Left renal pelvis (tissue), 4 donors: ENCODE measurements at regions not wholly inside any gene's neighbourhood (a gene's known extent, or its start where the extent isn't known, plus 50 kb on each side); places are given as distances from the start of the nearest gene placed in this dataset.

ENCODE experiments used
- DNase-seq, 4 donors: peaks; one replicate each; pipeline ENCODE4 v3.0.0-alpha.2; 2013; ENCODE audit warnings: low read depth in 4 of 4, low spot score in 3 of 4

DNA sequence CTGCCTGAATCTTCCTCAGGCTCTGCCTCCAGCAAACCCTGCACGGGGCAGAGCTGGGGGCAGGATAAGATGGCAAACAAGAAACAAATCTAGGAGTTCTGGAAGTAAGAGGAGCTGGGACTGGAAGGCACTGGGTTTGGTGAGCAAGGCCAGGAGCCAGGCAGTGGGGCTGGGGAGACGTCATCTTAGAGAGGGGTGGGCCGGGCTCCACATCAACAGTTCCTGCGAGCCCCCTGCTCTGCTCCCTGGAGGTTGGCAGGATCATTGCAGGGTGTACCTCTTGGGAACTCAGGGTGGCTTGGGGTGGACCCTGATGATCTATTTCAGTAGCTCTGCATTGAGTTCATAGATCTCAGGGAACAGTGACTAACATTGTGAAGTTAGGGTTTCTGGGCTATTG, 87.3 kb upstream of the PRR23E start:
- no peak for DNase-seq

DNA sequence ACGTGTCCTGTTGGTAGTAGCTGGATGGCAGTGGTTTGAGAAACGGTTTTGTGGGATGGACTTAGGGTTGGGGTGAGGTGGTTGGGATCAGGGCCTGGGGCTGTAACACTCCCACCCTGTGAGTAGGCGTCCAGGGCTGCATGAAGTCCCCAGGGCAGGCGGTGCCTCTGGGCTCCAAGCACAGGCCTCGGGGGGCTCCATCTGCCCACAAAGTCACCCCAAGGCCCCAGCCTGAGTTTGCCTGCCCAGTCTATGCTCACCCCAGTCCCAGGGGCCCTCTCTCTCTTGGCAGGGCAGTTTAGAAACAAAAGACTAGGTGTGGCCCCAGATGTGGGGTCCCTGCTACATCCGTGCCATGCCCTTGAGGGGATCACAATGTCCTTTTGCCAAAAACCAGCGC, 86.9 kb upstream of the PRR23E start:
- DNase-seq = no peak

DNA sequence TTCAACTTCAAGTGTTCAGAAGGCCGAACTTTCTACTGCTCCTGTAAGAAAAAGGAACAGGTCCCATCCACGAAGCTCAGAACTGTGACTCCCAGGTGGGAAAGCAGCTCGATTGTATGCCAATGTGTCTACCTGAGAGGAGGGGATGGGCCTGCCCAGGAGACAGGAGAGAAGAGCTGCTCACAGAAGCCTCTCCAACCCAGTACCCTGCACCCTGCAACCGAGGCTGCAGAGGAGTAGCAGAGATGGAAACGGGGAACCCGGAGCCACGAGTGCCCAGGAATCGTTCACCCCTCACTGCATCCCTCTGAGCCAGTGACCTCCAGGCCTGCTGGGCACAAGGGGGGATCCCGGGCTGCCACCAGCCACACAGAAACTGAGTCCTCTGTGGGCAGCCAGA, 86.5 kb upstream of the PRR23E start:
- DNase-seq = no peak

DNA sequence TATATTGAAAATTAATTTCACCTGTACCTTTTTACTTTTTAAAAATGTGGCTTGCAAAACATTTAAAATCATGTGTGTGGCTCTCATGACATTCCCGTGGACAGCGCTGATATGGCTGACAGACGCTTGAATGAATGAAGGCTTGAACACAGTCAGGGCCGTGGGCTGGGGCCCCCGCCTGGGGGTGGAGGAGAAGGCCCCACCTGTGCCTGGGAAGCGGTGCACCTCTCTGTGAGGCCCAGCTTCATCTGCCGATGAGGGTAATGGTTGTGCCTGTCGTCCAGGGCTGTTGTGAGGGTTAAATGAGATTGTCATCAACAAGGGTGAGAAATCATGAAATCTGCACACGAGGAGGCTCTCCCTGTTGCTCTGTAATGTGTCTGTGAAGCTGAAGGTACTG, 85.9 kb upstream of the PRR23E start:
- no peak for DNase-seq

DNA sequence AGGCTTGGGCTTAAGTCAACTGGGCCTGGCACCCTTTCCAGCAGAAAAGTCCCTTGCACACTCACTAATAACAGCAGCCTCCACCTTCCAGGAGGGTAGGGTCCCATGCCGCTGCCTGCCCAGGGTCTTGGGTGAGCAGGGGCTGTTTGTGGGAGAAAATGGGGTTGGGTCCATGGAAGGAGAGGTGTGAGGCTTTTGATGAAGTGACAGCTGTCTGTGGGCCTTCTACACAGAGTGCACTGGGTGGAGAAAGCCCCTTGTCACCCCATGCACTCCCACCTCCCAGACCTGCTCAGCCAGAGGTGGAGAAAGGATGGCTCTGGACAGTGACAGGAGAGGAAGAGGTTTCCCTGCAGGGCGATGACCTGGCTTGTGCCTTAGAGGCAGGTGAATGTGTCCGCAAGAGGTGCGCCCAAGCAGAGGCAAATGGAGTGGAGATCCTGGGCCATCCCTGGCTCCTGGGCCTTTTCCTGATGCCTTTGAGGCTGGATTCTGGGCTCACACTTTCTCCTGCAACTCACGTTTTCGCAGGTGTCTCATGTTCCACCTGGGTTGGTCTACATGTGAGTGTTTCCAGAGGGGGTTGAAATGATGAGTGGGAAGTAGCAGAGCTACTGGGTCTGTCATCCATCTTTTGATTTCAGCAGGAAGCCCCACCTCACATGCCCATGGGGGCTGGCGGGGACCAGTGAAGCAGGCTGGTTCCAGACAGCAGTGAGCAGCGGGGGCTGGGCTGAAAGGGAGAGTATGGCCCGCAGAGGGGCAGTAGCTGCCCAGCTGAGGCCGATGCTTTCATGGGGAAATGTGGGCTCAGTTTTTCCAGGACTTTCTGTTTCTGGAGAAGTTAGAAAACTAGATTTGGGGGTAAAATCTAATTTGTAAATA, 85.2 kb upstream of the PRR23E start:
- no peak for DNase-seq

DNA sequence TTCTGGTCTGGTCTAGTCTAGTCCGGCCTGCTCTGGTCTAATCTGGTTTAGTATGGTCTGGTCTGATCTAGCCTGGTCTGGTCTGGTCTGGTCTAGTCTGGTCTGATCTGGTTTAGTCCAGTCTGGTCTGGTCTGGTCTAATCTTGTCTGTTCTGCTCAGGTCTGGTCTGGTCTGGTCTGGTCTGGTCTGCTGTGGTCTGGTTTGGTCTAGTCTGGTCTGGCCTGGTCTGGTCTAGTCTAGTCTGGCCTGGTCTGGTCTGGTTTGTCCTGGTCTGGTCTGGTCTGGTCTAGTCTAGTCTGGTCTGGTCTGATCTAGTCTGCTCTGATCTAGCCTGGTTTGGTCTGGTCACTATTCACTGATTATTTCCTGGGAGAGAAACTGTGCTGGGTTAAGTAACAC, 84.1 kb upstream of the PRR23E start:
- DNase-seq = no peak

DNA sequence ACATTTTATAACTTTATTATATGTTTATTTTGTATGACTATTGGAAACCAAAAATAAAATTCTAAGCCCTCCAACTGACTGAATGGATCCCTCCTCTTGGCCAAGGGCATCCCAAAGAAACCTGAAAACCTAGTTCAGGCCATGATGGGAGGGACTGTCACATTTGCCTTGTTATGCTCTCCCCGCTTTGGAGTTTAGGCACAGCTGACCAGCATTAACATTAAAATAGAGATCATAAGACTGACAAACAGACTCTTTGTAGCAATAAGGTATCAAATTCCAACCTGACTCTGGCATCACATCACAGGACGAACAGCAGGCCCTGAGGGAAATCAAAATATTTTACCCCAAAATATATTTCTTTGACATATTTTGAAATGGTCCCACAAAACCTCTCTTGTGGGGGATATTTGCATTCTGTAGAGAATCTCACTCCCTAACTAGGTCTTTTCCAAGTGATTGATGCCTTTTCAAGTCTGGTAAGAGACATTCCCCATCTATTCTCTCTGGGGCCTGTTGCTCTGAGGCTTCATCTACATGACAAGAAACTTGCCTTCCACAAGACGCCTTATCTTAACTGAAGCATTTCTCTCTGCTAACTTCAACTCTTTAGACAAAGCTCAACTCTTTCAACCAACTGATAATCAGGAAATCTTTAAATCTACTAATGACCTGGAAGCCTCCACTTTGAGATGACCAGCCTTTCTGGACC, 81.8 kb upstream of the PRR23E start:
- DNase-seq = no peak

DNA sequence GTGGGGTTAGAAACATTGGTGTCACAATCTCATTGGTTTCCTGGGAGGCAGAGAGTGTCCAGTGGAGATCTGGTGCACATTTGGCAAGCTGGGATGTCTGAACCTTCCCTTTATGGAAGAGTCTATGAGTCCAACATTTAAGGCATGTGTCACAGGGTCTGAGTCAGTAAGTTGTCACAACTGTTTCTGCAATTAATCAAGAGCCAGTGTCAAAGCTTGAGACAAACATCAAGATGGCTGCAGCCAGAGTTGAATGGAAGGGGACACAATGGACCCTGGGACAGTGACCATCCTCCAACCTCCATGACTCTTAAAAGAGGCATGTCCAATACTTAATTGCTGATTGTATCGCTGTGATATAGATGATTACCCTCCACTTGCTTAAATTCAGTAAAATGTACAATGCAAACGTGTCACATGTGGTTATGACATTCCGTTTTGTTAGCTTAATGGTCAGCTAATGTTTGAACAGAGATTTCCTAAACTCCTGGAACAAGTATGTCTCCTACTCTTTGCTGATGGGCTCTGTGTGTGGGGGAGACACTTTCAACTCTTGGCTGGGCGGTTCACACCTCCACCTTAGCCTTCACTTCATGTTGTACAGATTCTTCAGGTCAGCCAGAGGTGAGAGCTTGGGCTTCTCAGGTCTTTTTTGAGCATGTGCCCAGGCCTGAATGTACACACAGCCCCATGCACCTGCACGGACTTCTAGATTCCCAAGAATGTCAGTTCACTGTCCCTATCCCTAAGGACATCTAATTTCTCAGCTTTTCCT, 79.9 kb upstream of the PRR23E start:
- DNase-seq = no peak

DNA sequence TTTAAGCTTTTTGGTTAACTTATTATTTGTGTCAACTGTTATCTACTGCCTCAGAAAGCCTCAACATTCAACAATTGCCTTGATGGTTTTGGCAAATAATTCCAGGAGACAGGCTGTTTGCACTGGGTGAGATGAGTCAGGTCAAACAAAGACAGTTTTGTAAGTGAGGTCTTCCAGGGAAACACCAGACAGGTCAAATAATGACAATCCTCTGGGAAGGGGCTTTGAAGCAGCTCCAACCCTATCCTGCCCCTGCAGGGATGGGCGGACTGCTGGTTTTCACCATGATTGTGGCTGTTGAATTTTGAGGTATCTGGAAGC, 79.4 kb upstream of the PRR23E start:
- no peak for DNase-seq

DNA sequence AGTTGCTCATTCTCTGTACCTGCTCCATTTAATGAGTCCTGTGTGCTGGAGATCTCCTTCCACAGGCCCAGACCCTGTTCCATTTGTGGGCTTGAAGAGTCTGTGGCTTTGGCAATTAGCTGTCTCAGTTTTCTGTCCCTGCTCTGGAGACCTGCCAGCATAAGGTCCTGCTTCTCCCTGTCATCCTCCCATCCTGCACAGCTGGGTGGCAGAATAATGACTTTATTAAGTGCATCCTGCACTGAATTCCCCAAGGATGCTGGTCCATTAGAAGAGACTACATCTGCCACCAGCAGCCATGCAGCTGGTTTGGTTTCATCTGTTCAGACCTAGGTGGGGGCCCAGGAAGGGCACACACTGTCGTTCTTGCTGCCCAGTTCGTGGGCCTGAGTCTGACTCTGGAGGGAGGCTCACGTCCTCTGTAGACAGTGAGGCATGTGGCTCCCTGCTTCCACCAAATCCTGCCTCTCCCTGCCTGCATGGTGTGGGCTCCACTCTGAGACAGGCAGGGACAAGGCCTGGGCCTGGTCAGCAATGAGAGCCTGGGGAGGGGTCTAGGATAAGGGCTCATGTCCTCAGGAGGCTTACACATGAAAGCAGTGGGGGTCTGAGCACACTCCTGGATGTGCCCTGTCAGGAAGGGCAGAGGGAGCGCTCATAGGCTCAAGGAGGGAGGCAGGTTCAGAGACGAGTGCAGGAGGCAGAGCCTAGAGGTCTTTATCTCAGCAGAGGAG, 78.4 kb upstream of the PRR23E start:
- no peak for DNase-seq

DNA sequence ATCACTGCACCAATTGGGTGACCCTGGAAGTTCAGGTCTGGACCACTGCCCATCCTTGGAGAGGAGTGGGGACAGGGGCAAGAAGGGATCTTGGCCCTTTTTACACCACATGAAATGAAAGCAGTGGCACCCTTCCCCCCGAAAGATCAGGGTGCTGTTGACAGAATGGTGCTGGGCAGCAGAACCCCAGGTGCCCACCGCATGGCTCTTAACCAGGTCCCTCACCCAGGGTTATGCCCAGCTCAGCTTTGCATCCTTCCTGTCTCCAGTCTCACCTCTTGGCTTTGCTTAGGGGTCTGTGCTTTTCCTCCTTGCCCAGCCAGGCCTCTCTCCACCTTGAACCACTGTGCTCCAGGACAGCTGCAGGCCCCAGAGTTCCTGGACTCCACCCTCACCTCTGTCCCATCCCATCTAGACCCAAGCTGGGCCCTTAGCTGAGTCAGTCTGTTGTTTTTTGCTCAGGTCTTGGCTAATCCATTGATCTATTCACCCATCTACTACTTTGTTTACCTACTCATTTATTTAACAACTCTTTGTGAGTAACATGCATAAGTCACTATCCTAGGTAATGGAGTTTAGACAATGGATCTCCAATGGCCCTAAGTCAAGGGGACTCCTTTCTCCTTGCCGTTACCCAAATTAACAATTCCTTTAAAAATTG, 77.1 kb upstream of the PRR23E start:
- no peak for DNase-seq

DNA sequence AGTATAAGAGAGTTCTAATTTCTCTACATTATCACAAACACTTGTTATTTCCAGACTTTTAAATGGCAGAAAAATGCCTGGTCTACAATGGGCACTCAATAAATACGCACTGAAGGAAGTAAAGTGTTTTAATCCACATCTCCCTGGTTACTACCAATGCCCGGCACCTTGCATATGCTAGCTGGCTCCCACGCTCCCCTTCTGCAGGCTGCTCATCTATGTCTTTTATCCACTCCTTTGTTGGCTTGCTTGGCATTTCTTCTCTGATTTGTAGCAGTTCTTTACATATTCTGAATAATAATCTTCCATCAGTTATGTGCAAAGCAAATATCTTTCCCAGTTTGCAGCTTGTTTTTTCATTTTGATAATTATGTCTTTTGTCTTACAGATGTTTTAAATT, 74.6 kb upstream of the PRR23E start:
- DNase-seq = no peak

DNA sequence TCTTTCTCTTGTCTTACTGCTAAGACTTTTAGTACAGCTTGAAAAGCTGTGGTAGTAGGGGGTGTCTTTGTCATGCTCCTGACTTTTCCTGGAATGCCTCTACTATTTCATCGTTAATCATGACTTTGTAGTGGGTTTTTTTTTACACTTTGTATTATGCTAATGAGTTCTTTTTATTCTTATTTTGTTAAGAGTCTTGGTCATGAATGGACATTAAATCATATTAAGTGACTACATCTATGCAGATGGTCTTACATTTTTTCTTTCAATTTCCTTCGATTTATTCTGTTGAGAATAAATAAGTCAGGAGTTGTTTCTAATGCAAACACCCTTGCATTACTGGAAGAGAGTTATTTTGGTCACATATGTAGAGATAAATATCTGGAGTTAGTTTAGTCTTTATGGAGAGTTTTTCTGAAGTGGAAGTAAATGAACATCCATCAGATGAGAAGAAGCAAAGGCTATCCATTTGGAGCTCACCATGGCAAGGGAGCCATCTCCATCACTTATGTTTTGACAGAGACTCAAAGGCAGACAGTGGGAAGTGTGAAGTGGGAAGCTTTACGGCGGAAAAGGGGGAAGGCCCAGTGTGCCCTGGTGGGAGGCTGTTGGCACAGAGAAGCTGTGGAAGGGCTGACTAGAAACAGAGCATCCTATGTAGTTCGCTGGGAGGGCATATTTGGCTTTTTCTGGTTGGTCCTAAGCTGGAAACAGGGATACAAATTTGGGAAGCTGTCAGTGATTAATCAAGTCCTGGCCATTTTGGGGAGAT, 73.1 kb upstream of the PRR23E start:
- no peak for DNase-seq

DNA sequence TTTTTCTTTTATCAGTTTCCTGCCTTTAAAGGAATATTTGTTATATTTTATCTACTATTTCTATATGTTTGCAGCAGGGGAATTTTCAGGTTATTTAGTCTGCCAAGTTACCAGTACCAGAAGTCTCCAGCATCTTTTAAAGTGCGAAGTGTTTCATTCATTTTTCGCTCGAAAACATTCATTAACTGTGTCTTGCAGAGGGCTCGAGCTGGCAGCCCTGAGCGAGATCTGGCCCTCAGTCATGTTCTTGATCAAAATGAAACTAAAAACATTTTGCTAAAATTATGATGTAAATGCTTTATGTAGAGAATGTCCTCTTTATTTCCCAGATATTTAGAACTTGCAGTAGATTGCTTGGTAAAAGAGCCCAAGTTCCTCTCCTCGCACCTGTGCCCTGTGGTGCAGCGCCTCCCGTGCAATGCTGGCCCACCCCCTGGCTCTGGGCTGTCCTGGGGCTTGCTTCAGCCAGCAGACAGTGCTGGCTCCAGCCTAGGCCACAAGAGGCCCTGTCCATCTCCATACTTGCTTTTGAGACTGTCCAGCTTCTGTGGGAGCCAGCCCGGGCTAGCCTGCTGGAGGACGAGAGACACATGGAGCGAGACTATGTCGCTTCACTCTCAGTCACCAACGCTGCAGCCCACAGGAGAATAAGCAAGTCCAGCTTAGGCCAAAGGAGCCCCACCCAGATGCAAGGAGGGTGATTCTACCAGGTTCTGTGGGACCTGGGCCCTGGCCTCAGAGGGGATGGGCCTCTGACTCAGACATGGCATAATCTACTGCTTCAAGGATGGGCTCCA, 71.9 kb upstream of the PRR23E start:
- DNase-seq = no peak

DNA sequence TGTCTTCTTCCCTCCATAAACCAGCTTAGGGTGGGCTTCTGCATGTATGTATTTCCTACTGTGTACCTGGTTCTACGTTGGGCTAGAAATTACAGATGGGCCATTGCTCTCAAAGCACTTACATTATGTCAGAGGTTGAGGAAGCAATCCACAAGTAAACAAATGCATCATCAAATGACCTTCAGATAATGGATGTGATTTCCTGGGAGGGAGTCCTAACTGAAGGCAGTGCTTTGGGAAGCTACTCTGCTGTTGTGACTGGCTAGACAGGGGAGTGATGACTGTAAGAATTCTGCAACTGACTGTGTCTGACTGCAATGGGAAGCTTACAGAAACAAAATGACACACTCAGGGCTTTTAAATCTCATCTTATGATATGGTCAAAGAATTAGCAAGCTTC, 71.0 kb upstream of the PRR23E start:
- no peak for DNase-seq

DNA sequence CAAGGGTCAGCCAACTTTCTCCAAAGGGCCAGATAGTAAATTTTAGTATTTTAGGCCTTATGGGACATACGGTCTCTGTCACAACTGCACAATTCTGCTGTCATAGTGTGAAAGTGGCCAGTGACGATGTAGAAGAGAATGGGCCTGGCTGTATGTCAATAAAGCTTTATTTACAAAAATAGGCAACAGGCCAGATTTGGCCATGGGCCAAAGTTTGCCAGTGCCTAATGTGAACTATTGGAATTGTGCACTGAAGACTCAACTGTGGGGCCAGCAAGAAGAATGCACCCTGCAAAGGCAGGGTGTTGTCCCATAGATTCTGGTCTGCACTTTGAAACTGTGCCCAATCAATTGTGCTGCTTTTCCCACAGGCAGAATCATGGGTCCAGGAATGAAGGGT, 69.4 kb upstream of the PRR23E start:
- DNase-seq = no peak

DNA sequence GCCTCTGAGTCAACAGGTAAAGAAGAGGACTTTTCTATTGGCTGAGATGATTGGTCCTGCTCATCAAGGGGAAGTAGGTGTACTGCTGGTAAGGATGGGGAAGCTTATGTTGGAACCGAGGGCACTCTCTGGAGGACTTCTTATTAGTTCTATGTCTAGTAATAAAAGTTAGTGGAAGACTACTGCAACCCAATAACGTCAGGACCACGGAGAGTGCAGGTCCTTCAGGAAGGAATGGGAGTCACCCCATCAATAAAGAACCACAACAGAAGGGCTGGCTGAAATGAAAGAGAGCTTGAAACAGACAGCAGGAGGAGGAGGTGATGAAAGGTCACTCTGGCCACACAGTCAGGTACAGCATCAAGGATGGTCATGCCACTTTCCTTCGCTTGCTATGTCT, 68.8 kb upstream of the PRR23E start:
- no peak for DNase-seq

DNA sequence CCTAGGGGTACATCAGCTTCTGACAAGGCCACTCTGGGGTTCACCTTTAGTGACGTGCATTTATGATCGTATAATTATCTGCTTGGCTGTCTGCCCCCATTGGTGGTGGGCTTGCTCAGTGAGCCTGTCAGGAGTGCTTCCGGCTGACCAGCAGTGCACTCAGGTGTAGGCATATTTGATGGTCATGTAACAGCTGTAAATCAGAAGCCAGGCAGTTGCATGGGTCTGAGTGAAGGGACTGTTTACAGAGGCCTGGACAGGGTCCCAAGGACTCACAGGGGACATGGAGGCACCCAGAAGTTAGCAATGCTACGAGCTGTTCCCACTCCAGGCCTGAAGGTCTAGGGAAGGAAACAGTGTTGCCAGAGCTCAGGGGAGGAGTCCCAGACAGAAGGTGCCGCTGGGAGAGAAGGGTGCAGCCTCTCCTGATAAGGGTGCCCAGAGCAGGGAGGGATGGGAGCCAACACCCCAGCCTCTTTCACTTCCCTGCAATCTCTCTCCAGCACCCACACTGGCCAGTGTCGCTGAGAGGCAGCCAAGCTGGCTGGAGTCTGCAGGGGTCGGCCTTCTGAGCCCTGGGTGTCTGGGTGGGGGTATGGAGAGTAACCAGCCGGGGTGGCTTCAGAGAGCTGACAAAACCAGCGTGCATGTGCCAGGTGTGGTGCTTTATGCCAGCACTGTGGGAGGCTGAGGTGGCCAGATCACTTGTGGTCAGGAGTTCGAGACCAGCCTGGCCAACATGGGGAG, 61.3 kb upstream of the PRR23E start:
- no peak for DNase-seq
